GM12864 (cell line): ENCODE measurements at regions not wholly inside any gene's neighbourhood (a gene's known extent, or its start where the extent isn't known, plus 50 kb on each side); places are given as distances from the start of the nearest gene placed in this dataset.

Experiments used
- DNase-seq: peaks from one replicate; pipeline ENCODE4 v3.0.0-alpha.2; 2011; ENCODE audit warnings: low read depth
- H3K4me3 ChIP-seq: 2 replicates; pipeline ENCODE4 v1.5.1; 2011; ENCODE audit warnings: mild to moderate bottlenecking, low read depth, low read length, control low read depth
- CTCF ChIP-seq: IDR thresholded peaks from 2 replicates; pipeline ENCODE4 v1.5.1; 2011; ENCODE audit warnings: low read depth, mild to moderate bottlenecking, moderate library complexity, low read length, control low read depth, inconsistent platforms; ENCODE audit errors: missing control alignments

- no peak for TF ChIP-seq CTCF
- no peak overlapping the region for H3K4me3 ChIP-seq
- no peak for DNase-seq
Observed at GRCh38 chr6:8703059-8703458, 267.7 kb upstream of the SLC35B3 start.

GRCh38 chr6:8688821-8689220 is 253.5 kb upstream of the SLC35B3 start:
- no peak for DNase-seq
- TF ChIP-seq CTCF, result no peak
- no peak overlapping the region for H3K4me3 ChIP-seq

GRCh38 chr6:8686077-8686476 is 250.7 kb upstream of the SLC35B3 start:
- DNase-seq, result no peak
- no peak for TF ChIP-seq CTCF
- H3K4me3 ChIP-seq, result no peak overlapping the region

GRCh38 chr6:8683204-8683603 is 247.9 kb upstream of the SLC35B3 start:
- TF ChIP-seq CTCF, result no peak
- no peak overlapping the region for H3K4me3 ChIP-seq
- no peak for DNase-seq

- DNase-seq, result no peak
- no peak overlapping the region for H3K4me3 ChIP-seq
- TF ChIP-seq CTCF, result no peak
Observed at GRCh38 chr6:8679823-8680222, 244.5 kb upstream of the SLC35B3 start.

- no peak for DNase-seq
- TF ChIP-seq CTCF, result no peak
- H3K4me3 ChIP-seq, result no peak overlapping the region
Observed at GRCh38 chr6:8678466-8678865, 243.1 kb upstream of the SLC35B3 start.

- no peak for TF ChIP-seq CTCF
- H3K4me3 ChIP-seq, result no peak overlapping the region
- no peak for DNase-seq
Observed at GRCh38 chr6:8674126-8674525, 238.8 kb upstream of the SLC35B3 start.
